Mucosa of rectum (tissue), 2 donors: ENCODE measurements at regions not wholly inside any gene's neighbourhood (a gene's known extent, or its start where the extent isn't known, plus 50 kb on each side); places are given as distances from the start of the nearest gene placed in this dataset.
"Not testable (repeated sequence)": the region's sequence is repeated elsewhere in the genome, so short reads cannot be mapped to it uniquely, and the experiment has no call there.

Source experiments
- H3K27ac ChIP-seq, 2 donors: one replicate each; pipeline ENCODE4 v1.7.0; 2013; ENCODE audit warnings: inconsistent platforms in 2 of 2, low read depth in 2 of 2, low read length in 2 of 2
- H3K27me3 ChIP-seq, 2 donors: one replicate each; pipeline ENCODE4 v1.7.0; 2013; ENCODE audit warnings: low read length in 2 of 2; ENCODE audit not compliant: control insufficient read depth in 2 of 2, insufficient read depth in 2 of 2
- H3K36me3 ChIP-seq, 2 donors: one replicate each; pipeline ENCODE4 v1.7.0; 2013; ENCODE audit warnings: low read length in 2 of 2; ENCODE audit not compliant: control insufficient read depth in 2 of 2, insufficient read depth in 2 of 2
- H3K4me1 ChIP-seq, 2 donors: one replicate each; pipeline ENCODE4 v1.7.0; 2013; ENCODE audit warnings: low read length in 2 of 2, mild to moderate bottlenecking in 1 of 2; ENCODE audit not compliant: control insufficient read depth in 2 of 2, insufficient read depth in 2 of 2
- H3K4me3 ChIP-seq, 2 donors: one replicate each; pipeline ENCODE4 v1.7.0; 2013; ENCODE audit warnings: low read length in 2 of 2
- H3K9ac ChIP-seq, 2 donors: one replicate each; pipeline ENCODE4 v1.7.0; 2013; ENCODE audit warnings: low read length in 2 of 2, low read depth in 1 of 2, mild to moderate bottlenecking in 1 of 2
- H3K9me3 ChIP-seq, 2 donors: one replicate each; pipeline ENCODE4 v1.7.0; 2013; ENCODE audit warnings: low read length in 2 of 2; ENCODE audit not compliant: control insufficient read depth in 2 of 2
- donor health status: healthy.
- donor health status: Normal muscosa, but diverticular disease.

GRCh38 chr1:224030257-224030656 lies 83.7 kb upstream of the FBXO28 start:
- not testable (repeated sequence) for H3K27ac ChIP-seq, H3K27me3 ChIP-seq, H3K9ac ChIP-seq, H3K4me1 ChIP-seq, H3K9me3 ChIP-seq, H3K4me3 ChIP-seq, H3K36me3 ChIP-seq

GRCh38 chr1:224029286-224030025 lies 84.5 kb upstream of the FBXO28 start:
- H3K9ac ChIP-seq, H3K4me3 ChIP-seq, H3K27me3 ChIP-seq: not testable (repeated sequence)

DNA sequence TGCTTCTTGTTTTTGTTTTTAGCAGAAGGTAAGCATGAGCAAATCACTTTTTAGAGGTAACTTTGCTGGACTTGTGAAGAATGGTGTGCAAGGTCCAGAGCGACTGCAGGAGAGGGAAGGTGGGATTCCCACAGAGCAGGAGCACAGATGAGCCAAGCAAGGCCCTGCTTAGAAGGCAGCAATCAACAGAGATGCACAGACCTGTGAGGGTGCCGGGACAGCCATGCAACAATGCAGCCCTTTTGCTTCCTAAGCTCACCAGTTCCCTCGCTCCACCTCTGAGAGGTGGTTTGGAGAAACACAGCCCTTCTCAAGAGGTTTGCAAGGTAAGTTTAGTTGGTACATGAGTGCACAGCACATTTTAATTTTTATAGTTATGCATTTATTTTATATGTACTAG lies 85.1 kb upstream of the FBXO28 start:
- not testable (repeated sequence) for H3K9me3 ChIP-seq, H3K4me3 ChIP-seq, H3K27ac ChIP-seq, H3K36me3 ChIP-seq, H3K27me3 ChIP-seq, H3K9ac ChIP-seq, H3K4me1 ChIP-seq

More at GRCh38 chr1:224029286-224030025, 84.5 kb upstream of the FBXO28 start:
- not testable (repeated sequence) for H3K36me3 ChIP-seq, H3K4me1 ChIP-seq, H3K9me3 ChIP-seq, H3K27ac ChIP-seq

DNA sequence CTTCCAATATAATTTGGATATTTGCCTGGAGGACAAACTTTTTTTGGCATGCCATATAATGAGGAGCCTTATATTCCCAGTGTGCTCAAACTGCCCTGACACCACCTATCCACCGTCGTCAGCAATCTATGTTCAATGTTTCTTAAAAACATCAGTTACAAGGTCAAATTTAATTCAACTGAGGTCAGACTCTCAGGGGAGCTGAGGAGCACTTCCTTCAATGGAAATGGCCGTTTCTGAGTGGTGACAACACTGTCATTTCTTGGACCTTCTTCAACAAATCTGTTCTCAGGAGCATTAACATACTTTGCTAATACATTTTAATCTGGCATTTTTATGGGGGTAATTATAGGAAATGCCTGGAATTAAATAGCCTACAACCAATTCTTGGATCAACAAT lies 90.8 kb upstream of the FBXO28 start:
- H3K36me3 ChIP-seq, H3K9ac ChIP-seq, H3K27ac ChIP-seq, H3K4me3 ChIP-seq, H3K4me1 ChIP-seq, H3K9me3 ChIP-seq, H3K27me3 ChIP-seq: not testable (repeated sequence)

- not testable (repeated sequence) for H3K4me3 ChIP-seq, H3K27ac ChIP-seq, H3K36me3 ChIP-seq, H3K9me3 ChIP-seq, H3K4me1 ChIP-seq, H3K9ac ChIP-seq, H3K27me3 ChIP-seq
Measured at GRCh38 chr1:224022249-224022970, 91.5 kb upstream of the FBXO28 start.

DNA sequence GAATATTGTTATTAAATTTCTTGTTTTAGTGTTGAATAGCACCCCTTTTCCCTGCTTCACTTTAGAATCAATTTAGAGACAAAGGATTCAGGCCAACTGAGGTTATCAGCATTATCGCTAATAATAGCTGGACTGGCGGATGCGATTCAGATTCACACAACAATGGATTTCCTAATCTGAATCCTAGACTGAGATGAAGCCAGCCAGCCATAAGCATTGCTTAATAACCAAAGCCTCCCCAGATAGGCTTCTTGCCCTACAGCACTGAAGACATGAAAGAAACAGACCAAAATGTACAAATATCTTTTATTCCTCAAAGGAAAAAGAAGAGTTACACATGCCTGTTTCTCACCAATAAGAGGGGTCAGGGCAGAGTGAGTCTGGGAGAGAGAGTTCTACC lies 94.0 kb upstream of the FBXO28 start:
- not testable (repeated sequence) for H3K27me3 ChIP-seq, H3K4me1 ChIP-seq, H3K9me3 ChIP-seq, H3K9ac ChIP-seq, H3K27ac ChIP-seq, H3K4me3 ChIP-seq, H3K36me3 ChIP-seq

DNA sequence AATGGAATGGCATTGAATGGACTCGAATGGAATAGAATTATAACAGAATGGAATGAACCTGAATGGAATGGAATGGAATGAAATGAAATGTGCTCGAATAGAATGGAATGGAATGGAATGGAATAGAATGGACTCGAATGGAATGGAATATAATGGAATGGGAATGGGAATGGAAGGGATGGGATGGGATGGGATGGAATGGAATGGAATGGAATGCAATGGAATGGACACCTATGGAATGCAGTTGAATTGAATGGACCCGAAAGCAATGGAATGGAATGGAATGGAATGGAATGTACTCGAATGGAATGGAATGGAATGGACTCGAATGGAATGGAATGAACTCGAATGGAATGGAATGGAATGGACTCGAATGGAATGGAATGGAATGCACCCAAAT lies 98.1 kb upstream of the FBXO28 start:
- not testable (repeated sequence) for H3K4me1 ChIP-seq, H3K9ac ChIP-seq, H3K36me3 ChIP-seq, H3K27ac ChIP-seq, H3K27me3 ChIP-seq, H3K4me3 ChIP-seq
- H3K9me3 ChIP-seq, result peaks cover 8 to 23% of the 10 kb centered on the region in 2 donors

GRCh38 chr1:224014330-224014649 lies 99.6 kb upstream of the FBXO28 start:
- Histone ChIP-seq H3K9me3 (peaks cover 8 to 23% of the 10 kb centered on the region in 2 donors), H3K4me3 (no peak overlapping the region), H3K36me3 (no peaks in the 10 kb centered on the region), H3K27ac (no peak overlapping the region), H3K9ac (no peak overlapping the region), H3K27me3 (no peaks in the 10 kb centered on the region), H3K4me1 (no peaks in the 10 kb centered on the region)

DNA sequence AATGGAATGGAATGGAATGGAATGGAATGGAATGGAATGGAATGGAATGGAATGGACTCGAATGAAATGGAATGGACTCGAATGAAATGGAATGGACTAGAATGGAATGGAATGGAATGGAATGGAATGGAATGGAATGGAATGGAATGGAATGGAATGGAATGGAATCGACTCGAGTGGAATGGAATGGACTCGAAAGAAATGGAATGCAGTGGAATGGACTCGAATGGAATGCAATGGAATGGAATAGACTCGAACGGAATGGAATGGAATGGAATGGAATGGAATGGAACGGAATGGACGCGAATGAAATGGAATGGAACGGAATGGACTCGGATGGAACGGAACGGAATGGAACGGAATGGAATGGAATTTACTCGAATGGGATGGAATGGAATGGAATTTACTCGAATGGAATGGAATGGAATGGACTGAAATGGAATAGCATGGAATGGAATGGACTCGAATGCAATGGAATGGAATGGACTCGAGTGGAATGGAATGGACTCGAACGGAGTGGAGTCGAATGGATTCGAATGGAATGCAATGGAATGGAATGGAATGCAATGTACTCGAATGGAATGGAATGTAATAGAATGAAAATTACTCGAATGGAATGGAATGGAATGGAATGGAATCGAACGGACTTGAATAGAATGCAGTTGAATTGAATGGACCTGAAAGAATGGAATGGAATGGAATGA lies 100.1 kb upstream of the FBXO28 start:
- not testable (repeated sequence) for H3K27ac ChIP-seq, H3K27me3 ChIP-seq, H3K36me3 ChIP-seq, H3K4me1 ChIP-seq, H3K4me3 ChIP-seq, H3K9ac ChIP-seq
- H3K9me3 ChIP-seq, result peaks cover 8 to 23% of the 10 kb centered on the region in 2 donors

- H3K4me3 ChIP-seq, H3K27ac ChIP-seq, H3K36me3 ChIP-seq, H3K4me1 ChIP-seq, H3K27me3 ChIP-seq, H3K9ac ChIP-seq: not testable (repeated sequence)
- H3K9me3 ChIP-seq, result peaks cover 8 to 23% of the 10 kb centered on the region in 2 donors
Measured at GRCh38 chr1:224012807-224013434, 101.0 kb upstream of the FBXO28 start.
